ENCODE measurements at regions not wholly inside any gene's neighbourhood (a gene's known extent, or its start where the extent isn't known, plus 50 kb on each side); places are given as distances from the start of the nearest gene placed in this dataset.

GRCh38 chr13:108020027-108020426 lies 195.3 kb downstream of the LIG4 start:
- DNase-seq (ENCODE audit: low read depth) = no peak
- TF ChIP-seq, protein P1, sequence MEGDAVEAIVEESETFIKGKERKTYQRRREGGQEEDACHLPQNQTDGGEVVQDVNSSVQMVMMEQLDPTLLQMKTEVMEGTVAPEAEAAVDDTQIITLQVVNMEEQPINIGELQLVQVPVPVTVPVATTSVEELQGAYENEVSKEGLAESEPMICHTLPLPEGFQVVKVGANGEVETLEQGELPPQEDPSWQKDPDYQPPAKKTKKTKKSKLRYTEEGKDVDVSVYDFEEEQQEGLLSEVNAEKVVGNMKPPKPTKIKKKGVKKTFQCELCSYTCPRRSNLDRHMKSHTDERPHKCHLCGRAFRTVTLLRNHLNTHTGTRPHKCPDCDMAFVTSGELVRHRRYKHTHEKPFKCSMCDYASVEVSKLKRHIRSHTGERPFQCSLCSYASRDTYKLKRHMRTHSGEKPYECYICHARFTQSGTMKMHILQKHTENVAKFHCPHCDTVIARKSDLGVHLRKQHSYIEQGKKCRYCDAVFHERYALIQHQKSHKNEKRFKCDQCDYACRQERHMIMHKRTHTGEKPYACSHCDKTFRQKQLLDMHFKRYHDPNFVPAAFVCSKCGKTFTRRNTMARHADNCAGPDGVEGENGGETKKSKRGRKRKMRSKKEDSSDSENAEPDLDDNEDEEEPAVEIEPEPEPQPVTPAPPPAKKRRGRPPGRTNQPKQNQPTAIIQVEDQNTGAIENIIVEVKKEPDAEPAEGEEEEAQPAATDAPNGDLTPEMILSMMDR (conservative IDR thresholded peaks at IDR 0.05; ENCODE audit: control insufficient read depth, insufficient read depth, low read depth, low read length) = no peak

GRCh38 chr13:108018371-108018870 lies 196.9 kb downstream of the LIG4 start:
- no peak for DNase-seq (ENCODE audit: low read depth)
- H3K4me3 ChIP-seq (ENCODE audit: control insufficient read depth, low read depth, low read length) = no peak overlapping the region
- TF ChIP-seq, protein P1 (conservative IDR thresholded peaks at IDR 0.05; ENCODE audit: control insufficient read depth, insufficient read depth, low read depth, low read length) = no peak

More at GRCh38 chr13:108020027-108020426, 195.3 kb downstream of the LIG4 start:
- no peak overlapping the region for H3K4me3 ChIP-seq (ENCODE audit: control insufficient read depth, low read depth, low read length)

DNA sequence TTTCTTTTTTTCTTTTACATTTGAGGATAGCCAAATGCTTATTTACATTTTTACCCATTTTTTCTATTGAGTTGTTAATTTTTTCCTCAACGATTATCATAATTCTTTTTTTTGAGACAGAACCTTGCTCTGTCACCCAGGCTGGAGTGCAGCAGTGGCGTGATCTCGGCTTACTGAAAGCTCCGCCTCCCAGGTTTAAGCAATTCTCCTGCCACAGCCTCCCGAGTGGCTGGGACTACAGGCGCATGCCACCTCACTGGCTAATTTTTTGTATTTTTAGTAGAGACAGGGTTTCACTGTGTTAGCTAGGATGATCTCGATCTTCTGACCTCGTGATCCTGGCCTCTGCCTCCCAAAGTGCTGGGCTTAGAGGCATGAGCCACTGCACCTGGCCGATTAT lies 208.7 kb downstream of the LIG4 start:
- TF ChIP-seq, protein P1 (conservative IDR thresholded peaks at IDR 0.05; ENCODE audit: control insufficient read depth, insufficient read depth, low read depth, low read length) = no peak
- H3K4me3 ChIP-seq (ENCODE audit: control insufficient read depth, low read depth, low read length) = no peak overlapping the region
- DNase-seq (ENCODE audit: low read depth) = no peak

DNA sequence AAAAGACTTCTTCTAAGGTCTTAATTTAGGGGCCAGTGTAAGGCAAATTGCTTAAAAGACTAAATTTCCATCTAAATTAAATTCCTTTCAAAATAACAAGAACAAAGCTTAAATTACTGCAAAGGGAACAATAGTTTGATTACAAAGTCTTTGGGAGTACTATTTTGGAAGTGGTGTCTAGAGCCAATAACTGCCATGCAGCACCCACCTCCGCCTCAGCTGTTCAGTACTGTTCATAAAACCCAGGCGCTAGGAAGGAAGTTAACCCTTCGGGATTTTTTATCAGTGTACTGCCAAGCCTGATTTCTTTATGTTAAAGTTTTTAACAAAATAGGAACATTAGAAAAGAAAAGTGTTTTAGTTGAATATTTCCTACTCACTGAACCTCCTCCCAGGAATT lies 210.1 kb downstream of the LIG4 start:
- no peak overlapping the region for H3K4me3 ChIP-seq (ENCODE audit: control insufficient read depth, low read depth, low read length)
- DNase-seq (ENCODE audit: low read depth) = no peak
- TF ChIP-seq, protein P1 (conservative IDR thresholded peaks at IDR 0.05; ENCODE audit: control insufficient read depth, insufficient read depth, low read depth, low read length) = no peak

- DNase-seq (ENCODE audit: low read depth) = no peak
- no peak overlapping the region for H3K4me3 ChIP-seq (ENCODE audit: control insufficient read depth, low read depth, low read length)
- TF ChIP-seq, protein P1 (conservative IDR thresholded peaks at IDR 0.05; ENCODE audit: control insufficient read depth, insufficient read depth, low read depth, low read length) = no peak
Observed at GRCh38 chr13:108003626-108004025, 211.7 kb downstream of the LIG4 start.

DNA sequence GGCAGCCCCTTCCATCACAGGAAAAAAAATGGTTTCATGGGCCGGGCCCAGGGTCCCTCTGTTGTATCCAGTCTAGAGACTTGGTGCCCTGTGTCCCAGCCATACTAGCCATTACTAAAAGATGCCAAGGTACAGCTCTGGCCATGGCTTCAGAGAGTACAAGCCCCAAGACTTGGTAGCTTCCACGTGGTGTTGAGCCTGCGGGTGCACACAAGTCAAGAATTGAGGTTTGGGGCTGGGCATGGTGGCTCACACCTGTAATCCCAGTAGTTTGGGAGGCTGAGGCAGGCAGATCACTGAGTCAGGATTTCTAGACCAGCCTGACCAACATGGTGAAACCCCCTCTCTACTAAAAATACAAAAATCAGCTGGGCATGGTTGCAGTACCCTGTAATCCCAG lies 214.3 kb downstream of the LIG4 start:
- no peak overlapping the region for H3K4me3 ChIP-seq (ENCODE audit: control insufficient read depth, low read depth, low read length)
- DNase-seq (ENCODE audit: low read depth) = no peak

More for the DNA sequence above, 214.3 kb downstream of the LIG4 start:
- TF ChIP-seq, protein P1 (conservative IDR thresholded peaks at IDR 0.05; ENCODE audit: control insufficient read depth, insufficient read depth, low read depth, low read length) = no peak

Data from fibroblast of mammary gland (primary cell).